ENCODE measurements at regions not wholly inside any gene's neighbourhood (a gene's known extent, or its start where the extent isn't known, plus 50 kb on each side); places are given as distances from the start of the nearest gene placed in this dataset.
"Not testable (repeated sequence)": the region's sequence is repeated elsewhere in the genome, so short reads cannot be mapped to it uniquely, and the experiment has no call there.

DNA sequence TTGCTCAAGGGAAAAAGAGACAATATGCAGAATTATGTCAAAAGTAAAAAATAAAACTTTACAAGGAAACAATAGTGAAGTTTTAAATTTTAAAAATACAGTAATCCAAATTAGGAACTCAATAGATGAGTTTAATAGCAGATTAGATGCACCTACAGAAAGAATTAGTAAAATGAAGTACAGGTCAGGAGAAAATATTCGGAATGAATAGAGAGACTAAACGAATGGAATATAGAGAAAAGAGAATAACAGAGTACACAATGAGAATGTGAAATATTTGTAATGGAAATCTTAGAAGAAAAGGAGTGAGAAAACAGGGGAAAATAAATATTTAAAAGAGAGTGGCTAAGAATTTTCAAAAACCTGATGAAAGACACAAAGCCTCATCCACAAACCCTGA lies 275.7 kb upstream of the MMADHC start:
- no peak for DNase-seq (ENCODE audit: low read depth, low spot score)

DNA sequence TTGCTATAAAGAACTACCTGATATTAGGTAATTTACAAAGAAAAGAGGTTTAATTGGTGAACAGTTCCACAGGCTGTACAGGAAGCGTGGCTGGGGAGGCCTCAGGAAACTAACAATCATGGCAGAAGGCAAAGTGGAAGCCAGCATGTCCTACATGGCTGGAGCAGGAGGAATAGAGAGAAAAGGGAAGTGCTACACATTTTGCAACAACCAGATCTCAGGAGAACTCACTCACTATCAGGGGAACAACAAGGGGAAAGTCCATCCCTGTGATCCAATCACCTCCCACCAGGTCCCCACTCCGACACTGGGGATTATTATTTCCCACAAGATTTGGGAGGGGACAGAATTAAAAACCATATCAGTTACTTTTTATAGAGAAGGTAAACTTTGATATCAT lies 273.5 kb upstream of the MMADHC start:
- DNase-seq (ENCODE audit: low read depth, low spot score), result no peak

DNA sequence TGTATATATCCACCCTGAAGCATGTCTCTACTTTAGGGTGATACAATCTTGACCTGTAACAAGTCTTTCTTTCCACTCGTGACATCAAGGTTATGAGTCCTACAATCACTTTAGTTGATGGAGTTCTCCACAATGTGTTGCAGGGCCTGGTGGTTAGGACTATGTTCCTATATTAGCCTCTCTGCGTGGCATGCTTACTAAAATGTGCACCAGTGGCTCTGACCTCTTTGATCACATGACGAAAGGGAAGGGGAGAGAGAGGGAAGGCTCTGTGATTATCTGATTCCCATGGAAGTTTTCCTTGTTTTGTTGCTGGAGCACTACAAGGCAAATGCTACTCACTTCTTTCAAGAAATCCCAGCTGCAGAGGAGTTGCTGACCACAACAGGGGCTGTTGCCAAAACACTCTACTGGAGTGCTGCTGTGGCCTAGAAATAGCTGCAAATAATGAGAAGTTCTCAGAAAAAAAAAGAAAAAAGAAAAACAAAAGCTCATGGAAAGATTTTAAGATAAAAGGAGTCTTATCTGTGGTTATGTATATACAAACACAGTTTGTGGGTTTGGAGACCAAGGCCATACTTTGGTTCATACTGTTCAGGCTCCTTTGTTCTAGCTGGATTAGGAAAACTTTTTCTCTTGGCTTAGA lies 272.8 kb upstream of the MMADHC start:
- peak; percentile 97 for DNase-seq (ENCODE audit: low read depth, low spot score)

DNA sequence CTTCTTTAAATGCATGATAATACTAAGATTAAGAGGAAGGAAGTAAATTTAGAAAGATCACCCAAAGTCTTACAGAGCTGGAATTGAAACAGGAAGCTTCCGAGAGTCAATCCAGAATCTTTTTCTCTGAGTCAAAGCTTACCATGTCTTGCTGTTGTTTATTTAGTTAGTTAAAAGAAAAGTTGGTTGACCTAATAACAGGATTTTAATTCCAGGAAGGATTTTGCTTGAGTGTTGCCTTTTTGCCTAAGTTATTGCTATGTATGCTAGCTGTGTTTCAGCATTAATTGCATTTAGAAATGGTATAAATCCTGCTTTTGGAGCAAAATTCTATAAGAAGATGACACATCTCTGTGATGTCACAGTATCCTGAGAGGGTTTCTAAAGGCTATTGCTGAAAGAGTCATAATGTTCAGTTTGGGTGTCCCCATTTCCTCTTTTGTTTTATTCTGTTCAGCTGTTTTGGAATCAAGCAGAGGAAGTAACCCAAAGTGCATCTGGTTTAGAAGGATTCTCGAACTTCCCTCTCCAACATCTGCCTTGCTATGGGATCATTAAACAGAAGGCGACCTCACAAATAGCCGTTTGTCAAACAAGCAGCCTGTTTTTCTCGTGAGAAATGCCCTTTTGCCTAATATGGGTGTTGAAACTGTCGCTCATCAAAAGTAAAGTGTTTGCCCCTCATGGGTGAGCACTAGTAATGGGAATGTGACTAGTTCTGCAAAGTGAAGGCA lies 271.5 kb upstream of the MMADHC start:
- DNase-seq (ENCODE audit: low read depth, low spot score), result no peak

DNA sequence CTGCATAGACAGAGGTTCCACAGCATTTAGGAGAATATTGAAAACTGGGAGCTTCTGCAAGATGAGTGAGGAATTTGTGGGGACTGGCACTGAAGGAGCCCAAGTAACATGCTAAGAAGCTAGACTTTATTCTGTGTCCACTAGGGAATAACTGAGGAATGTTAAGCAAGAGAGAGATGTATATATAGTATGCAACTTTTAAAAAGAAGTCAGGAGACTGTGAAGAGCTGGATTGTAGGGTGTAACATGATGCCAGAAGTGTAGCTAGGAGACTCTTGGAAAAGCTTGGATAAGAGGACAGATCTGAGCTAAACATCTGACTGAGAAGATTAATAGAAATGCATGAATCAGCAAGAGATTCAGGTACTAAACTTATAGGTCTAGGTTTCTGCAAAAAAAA lies 270.6 kb upstream of the MMADHC start:
- DNase-seq (ENCODE audit: low read depth, low spot score), result no peak

DNA sequence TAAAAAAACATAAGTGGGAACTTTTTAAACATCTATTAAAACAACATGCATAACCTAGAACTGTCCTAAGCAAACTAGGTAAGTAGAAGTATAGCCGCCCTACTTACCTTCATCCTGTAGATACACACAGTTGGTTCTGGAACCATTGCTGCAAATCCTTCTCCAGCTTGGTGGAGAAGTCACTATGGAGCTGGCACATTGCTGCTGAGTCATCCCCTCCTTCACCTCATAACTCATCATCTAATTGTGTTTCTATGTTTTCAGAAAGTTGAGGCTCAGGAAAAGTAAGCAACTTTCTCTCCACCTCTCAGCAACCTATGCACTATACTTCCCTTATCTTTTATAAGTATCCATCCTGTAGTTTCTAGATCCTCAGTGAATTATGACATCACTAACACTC lies 269.8 kb upstream of the MMADHC start:
- no peak for DNase-seq (ENCODE audit: low read depth, low spot score)

DNA sequence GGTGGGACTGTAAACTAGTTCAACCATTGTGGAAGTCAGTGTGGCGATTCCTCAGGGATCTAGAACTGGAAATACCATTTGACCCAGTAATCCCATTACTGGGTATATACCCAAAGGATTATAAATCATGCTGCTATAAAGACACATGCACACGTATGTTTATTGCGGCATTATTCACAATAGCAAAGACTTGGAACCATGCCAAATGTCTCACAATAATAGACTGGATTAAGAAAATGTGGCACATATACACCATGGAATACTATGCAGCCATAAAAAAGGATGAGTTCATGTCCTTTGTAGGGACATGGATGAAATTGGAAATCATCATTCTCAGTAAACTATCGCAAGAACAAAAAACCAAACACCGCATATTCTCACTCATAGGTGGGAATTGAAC lies 268.3 kb upstream of the MMADHC start:
- DNase-seq (ENCODE audit: low read depth, low spot score), result not testable (repeated sequence)

DNA sequence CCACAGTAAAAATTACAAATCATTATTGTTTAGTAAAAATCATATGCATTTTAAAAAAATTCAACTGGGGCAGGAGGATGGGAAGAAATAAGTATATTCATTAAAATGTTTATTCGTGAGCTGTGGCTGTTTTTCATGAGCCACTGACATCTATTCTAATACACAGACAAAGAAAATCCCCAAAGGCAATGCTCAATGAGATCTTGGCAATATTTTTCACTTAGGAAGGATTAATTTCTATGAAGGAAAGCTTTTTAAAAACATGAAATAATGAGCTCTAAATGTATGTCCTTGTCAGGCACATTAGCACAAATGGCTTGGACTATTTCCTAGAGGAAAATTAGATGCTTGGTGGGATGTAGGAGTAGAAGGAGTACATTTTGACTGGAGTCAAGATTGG lies 262.0 kb upstream of the MMADHC start:
- no peak for DNase-seq (ENCODE audit: low read depth, low spot score)

DNA sequence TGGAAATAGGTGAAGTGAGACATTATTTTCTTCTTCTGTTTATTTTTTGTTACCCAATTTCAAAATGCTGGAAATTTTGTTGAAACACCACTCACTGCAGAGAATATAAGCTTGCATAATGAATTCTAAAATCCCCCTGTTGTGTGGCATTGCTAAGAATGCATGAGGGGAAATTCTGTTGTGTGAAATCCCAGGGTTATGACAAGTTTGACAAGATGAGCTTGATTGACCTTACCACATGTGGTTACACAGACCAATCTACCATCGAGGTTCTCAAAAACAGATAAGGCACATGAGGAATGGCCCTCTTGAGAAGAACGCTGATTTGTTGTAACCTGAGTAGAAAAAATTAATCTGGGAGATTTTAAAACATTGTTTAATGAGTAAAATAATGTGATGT lies 261.6 kb upstream of the MMADHC start:
- DNase-seq (ENCODE audit: low read depth, low spot score), result no peak

DNA sequence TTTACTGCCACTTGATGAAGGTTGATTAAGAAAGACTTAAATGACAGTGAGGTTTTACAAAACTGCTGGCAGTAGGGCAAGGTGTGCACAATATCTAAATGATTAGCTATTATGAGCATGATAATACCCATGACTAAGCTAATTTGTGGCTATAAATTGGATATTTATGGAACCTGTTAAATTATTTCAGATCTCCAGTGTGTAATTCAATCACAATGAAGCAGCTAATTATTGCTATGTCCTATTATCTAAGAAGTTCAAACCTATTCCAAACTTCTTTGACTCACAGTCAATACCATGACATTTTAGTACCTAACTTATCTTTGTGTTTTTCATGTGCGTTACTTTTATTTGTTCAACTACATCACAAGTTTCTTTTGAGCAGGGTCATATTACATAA lies 253.8 kb upstream of the MMADHC start:
- no peak for DNase-seq (ENCODE audit: low read depth, low spot score)

DNA sequence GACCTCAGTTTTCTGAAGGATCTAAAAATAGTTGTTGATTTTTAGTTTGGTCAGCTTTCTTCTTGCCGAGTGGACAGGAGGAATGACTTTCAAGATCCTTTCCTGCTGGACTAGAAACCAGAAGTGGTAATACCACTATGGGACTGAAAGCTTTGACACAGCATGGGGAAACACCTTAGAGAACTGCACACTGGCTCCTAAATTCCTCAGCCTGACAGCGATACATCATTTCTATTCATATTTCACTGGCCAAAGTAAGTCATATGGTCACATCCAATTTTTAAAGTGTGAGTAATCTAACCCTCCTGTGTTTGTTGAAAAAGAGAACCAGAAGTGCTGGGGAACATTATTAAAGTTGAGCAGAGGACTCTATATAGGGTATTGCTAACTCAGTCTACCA lies 244.7 kb upstream of the MMADHC start:
- DNase-seq (ENCODE audit: low read depth, low spot score), result peak; percentile 15

DNA sequence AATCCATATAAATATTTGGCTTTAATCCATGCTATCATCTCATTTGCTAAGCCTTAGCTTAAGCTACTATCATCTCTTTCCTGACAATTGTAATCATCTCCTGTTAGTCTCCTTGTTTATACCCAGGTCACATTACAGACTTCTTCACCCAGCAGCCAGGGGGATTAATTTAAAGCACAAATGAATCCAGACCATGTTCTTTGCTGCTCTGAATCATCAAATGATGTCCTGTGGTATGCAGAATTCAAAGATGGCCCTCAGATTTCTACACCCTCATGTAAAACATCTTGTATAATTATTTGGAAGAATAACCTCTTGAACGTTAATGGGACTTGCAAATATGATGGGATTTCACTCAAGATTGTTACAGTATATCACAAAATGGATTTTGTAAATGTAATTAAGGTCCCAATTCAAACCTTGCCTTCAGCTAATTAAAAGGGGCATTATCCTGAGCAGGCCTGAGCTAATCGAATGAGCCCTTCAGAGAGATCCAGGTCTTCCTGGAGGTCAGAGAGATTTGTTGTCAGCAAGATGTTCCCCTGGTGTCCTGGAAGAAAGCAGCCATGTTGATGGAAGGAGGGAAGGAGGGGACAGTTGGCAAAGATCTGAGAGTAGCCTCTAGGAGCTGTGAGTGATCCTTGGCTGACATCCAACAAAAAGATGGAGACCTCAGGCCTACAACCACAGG lies 241.1 kb upstream of the MMADHC start:
- no peak for DNase-seq (ENCODE audit: low read depth, low spot score)

DNA sequence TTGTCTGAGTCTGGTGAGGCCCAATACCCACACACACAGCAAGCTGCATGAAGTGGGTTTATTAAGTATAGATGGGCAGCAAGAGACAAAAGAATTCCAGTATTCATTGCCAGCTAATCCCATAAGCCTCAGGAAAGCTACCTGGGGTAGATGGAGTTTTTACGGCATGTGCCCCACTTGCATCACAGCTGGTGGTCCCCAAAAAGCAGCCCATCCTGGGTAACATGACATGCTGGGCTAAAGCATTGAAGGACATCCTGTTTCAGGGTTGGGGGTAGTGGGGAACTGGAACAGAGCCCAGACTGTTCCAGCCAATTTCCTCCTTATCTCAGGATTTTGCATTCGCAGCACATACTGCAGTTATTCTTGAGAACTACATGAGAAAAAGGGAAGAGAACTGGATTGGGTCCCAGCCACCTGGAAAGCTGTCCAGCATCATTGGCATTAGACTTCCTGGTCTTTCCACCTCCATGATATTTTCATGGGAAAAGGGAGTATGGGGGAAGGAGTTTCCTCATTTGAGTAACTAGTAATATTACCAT lies 240.1 kb upstream of the MMADHC start:
- peak; percentile 45 for DNase-seq (ENCODE audit: low read depth, low spot score)

DNA sequence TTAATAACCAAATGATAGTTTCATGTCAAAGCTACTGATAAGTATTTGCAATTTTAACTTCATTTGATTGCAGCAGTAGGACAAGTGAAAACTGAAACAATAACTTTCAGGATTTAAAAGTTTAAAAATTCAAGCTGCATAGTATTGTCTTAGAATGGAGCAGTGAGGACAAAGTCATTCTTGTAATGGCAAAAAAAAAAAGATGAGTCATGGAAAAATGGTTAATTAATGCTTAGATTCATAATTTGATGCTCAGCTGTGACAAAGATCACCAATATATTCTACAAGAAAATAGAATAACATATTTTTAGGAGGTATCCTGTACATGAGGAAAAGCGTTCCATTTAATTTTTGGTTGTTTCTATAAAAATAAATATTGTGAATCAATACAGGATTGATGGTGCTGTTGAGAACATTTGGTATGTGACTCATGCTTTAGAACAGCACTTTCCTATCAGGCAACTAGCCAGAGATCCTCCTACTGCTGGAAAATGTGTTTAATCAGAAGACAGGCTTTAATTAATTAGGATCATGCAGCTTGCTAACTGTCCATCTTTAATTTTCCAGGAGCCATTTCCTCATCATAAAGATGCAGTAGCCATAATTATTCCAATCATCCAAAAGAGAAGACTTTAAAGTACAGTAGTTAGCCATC lies 239.0 kb upstream of the MMADHC start:
- DNase-seq (ENCODE audit: low read depth, low spot score), result peak; percentile 20

DNA sequence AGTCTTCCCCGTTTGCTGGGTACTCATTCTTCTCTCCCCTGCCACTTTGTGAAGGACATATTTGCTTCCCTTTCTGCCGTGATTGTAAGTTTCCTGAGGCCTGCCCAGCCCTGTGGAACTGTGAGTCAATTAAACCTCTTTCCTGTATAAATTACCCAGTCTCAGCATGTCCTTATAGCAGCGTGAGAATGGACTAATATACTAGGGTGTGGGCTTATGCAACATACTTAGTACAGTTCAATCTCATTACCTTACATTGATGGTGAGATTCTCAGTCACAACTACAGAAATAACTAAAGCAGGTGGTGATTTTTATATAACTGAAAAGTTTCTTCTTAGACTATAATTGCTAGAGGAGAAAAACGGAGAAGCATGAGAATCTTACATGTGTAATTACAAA lies 237.9 kb upstream of the MMADHC start:
- DNase-seq (ENCODE audit: low read depth, low spot score), result no peak

DNA sequence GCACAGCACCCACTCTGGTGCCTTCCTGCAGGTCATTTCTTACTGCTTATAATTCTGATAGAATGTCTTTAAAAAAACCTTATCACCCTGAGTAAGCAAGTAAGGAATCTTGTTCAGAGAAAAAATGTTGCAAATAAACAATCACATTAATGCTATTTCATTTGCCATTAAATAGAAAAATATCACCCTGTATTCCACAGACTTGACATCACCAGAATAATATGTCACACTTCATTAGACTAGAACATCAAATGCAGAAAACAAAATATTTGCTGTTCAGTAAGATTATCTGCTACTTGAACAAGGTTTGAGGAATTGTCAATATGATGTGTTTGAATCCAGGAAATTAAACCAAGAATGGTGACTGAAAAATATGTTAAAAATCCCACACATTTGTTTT lies 236.6 kb upstream of the MMADHC start:
- no peak for DNase-seq (ENCODE audit: low read depth, low spot score)

DNA sequence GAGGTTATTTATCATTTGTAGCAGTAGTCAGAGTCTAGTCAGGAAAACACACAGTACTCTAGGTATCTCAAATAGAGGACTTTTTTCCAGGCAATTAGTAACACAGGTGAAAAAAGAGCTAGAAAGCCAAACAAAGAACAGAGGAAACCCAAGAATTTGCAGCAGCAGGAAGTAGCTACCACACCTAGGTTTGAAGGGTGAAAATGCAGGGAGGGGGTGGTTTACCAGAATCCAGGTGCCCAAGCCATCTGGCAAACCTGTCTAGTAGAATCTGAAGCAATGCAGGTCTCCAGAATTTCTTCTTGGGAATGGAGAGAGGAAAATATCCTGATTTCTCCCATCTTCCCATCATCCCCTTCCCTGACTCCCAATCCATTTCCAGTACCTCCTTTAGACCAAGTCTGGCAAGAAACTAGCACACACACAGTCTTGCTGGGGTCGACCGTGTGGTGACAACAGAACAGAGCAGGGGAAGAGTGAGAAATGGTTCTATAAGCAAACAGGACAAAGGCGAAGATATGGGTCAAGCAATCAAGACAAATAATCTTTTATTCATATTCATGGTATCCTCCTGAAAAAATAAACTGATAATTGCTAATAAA lies 231.9 kb upstream of the MMADHC start:
- no peak for DNase-seq (ENCODE audit: low read depth, low spot score)

DNA sequence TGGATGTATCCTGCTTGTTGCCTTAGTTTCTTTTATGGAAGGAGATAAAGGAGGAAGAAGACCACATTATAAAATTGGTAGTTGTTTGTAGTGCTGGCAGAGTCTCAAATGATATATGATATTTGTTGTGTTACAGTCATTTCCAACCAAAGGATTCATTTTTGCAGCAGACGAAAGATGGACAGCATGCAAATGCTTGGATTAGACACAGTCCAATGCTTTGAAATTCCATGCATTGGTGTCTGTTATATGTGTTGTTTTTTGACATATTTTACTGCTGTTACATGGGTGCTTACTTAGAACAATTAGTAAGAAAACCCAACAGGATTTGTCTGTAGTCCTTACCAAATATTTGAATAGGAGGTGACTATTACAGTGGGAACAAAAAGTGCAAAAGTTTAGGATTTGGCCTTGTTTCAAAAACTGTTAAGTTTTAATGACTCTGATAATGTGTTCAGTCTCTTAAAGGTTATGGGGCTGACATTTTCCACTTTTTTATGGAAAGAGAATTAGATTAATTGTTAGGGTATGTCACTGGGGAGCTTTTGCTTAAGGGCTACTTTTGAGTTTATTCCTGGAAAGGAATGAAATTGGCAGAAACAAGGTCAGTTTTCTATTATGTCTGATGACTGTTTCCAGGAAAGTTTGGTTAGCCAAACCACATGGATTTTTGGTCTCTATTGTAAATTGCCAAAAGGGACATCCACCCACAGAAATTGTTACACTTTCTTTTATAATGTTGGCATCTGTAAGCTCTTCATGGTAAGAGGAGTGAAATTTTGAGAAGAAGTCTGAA lies 229.4 kb upstream of the MMADHC start:
- peak; percentile 70 for DNase-seq (ENCODE audit: low read depth, low spot score)

DNA sequence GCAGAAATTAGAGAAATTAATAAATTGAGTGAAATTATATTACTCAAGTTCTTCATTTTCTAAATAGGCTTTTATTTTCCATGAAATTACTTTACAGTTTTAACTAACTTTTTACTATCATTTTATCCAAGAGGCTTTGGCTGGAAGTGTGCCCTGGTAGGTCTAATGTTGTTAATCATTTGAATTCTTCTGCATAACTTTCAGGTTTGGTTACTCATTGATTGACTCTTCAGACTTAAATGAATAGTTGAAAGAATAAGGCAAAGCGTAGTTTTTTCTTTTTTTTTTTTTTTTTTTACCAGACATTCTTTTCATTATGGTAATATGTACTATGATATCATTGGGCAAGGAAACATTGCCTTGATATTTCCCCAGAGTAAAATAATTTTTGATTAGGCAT lies 228.4 kb upstream of the MMADHC start:
- DNase-seq (ENCODE audit: low read depth, low spot score), result no peak

DNA sequence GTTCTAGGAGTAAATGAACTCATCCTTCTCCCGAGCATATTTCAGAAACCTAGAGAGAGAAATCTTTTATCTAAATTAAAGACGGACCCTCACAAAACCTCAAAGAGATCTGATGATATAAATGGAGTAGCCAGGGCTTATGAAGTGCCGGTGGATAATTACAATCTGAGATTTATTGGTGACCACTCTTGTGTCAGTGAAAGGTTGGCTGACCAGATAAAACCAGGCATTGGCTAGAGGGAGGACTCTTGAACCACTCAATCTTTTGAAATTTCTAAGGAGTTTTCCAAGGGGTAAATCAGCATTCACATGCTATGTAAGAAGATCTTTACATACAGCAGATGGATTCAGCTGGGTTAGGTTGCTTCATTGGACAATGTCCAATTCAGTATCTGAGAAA lies 227.3 kb upstream of the MMADHC start:
- DNase-seq (ENCODE audit: low read depth, low spot score), result no peak

DNA sequence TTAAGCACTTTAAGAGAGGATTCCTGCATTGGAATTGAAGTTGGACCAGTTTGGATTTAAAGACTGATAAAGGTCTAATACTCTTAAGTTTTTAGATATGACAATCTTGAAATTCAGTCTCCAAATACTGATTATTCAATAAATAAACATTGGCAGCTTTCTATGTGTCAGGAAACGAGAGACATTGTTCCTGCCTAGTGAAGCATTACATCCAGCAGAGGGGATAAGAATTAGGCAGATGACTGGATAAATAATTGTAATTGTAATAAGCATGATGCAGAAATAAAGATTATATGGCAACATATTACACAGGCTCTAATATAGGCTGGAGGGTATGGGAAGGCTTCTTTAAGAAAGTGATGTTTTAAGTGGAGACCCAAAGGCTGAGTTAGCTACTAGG lies 226.5 kb upstream of the MMADHC start:
- DNase-seq (ENCODE audit: low read depth, low spot score), result no peak

Measured in astrocyte of the hippocampus (primary cell).